ENCODE measurements at regions not wholly inside any gene's neighbourhood (a gene's known extent, or its start where the extent isn't known, plus 50 kb on each side); places are given as distances from the start of the nearest gene placed in this dataset.

DNA sequence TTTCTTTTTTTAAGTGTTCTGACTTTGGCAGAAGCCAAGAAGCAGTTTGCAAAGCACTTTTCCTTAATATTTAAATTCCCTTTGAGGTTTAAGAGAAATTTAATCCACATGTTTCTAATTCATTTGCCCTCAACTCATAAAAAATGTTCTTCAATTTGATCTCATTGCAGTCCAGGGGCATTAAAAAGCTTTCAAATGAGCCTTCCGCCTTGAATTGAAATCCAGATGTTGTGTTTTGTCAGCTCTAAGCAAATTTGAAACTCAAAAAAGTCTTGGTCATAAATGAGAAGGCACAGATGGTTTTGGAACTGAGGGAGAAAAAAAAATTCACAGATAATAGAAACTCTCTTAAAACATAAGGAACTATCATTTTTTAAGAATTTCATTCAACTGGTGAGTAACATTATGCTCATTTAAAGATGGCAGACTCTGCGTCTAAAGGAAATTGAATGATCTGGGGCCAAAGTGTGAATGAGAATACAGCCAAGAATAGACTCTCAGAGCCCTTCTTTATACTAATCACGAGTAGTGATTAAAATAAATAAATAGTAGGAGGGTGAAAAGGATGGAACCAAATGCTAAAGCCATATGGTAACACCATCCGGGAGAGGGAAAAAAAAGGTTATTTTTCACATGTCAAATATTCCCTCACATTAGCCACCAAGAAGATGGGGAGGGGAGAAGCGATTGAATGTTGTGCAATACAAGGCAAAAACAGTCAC is 1304.7 kb downstream of the CDH8 start:
- H4K20me1 ChIP-seq (ENCODE audit: low read depth, low read length) = no peaks in the 10 kb centered on the region
- H3F3A ChIP-seq (ENCODE audit: insufficient read depth) = no peaks in the 10 kb centered on the region
- no peak overlapping the region for H3K9ac ChIP-seq (ENCODE audit: low read length)
- H3K36me3 ChIP-seq (ENCODE audit: low read length) = no peaks in the 10 kb centered on the region
- no peak overlapping the region for H3K27ac ChIP-seq (ENCODE audit: low read depth, low read length)
- 0 out of 2 replicates have a peak, but pooled peaks cover 7% of the 10 kb centered on the region for H3K9me2 ChIP-seq (replicated peaks; ENCODE audit: insufficient read depth, low read length)
- no peak overlapping the region for H2AFZ ChIP-seq (ENCODE audit: low read depth, low read length, severe bottlenecking)
- no peak overlapping the region for H3K4me2 ChIP-seq (ENCODE audit: low read depth, low read length, poor library complexity, severe bottlenecking)
- no peaks in the 10 kb centered on the region for H3K27me3 ChIP-seq (ENCODE audit: low read length)
- no peak for TF ChIP-seq EZH2phosphoT487 (conservative IDR thresholded peaks at IDR 0.05; ENCODE audit: low read length)
- TF ChIP-seq, protein P1, sequence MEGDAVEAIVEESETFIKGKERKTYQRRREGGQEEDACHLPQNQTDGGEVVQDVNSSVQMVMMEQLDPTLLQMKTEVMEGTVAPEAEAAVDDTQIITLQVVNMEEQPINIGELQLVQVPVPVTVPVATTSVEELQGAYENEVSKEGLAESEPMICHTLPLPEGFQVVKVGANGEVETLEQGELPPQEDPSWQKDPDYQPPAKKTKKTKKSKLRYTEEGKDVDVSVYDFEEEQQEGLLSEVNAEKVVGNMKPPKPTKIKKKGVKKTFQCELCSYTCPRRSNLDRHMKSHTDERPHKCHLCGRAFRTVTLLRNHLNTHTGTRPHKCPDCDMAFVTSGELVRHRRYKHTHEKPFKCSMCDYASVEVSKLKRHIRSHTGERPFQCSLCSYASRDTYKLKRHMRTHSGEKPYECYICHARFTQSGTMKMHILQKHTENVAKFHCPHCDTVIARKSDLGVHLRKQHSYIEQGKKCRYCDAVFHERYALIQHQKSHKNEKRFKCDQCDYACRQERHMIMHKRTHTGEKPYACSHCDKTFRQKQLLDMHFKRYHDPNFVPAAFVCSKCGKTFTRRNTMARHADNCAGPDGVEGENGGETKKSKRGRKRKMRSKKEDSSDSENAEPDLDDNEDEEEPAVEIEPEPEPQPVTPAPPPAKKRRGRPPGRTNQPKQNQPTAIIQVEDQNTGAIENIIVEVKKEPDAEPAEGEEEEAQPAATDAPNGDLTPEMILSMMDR (IDR thresholded peaks at IDR 0.05; ENCODE audit: insufficient read depth, low read length, poor library complexity, severe bottlenecking) = no peak
- H3K9me3 ChIP-seq (ENCODE audit: insufficient read depth, low read length) = no peaks in the 10 kb centered on the region
- no peaks in the 10 kb centered on the region for H3K79me2 ChIP-seq (ENCODE audit: insufficient read depth, low read length)
- no peak overlapping the region for H3K4me3 ChIP-seq (ENCODE audit: insufficient read depth, low read length, poor library complexity, severe bottlenecking)

DNA sequence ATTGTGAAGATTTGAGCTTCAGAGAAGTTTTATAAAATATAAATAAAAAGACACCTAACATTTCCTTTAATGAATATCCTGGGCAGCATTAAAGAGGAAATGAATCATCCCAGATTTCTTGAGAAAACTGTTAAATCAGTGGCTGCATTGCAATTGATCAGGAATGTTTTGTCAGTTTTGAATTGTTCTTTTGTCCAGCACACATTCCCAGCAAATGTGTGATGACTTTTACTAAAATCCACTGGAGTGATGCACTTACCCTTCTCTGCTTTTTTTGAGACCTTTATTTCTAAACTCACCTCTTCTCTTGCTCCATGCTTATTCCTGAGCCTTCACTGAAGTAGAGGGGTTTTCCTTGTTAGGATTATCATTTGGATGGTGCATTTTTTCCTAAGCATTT is 1307.2 kb downstream of the CDH8 start:
- TF ChIP-seq, protein P1 (IDR thresholded peaks at IDR 0.05; ENCODE audit: insufficient read depth, low read length, poor library complexity, severe bottlenecking) = no peak
- TF ChIP-seq EZH2phosphoT487 (conservative IDR thresholded peaks at IDR 0.05; ENCODE audit: low read length) = no peak
- no peak overlapping the region for H2AFZ ChIP-seq (ENCODE audit: low read depth, low read length, severe bottlenecking)
- H3F3A ChIP-seq (ENCODE audit: insufficient read depth) = no peaks in the 10 kb centered on the region
- no peak overlapping the region for H3K27ac ChIP-seq (ENCODE audit: low read depth, low read length)
- H3K9me2 ChIP-seq (replicated peaks; ENCODE audit: insufficient read depth, low read length) = 0 out of 2 replicates have a peak, but pooled peaks cover 7% of the 10 kb centered on the region
- no peaks in the 10 kb centered on the region for H3K9me3 ChIP-seq (ENCODE audit: insufficient read depth, low read length)
- no peak overlapping the region for H3K4me2 ChIP-seq (ENCODE audit: low read depth, low read length, poor library complexity, severe bottlenecking)
- H3K36me3 ChIP-seq (ENCODE audit: low read length) = no peaks in the 10 kb centered on the region
- no peak overlapping the region for H3K4me3 ChIP-seq (ENCODE audit: insufficient read depth, low read length, poor library complexity, severe bottlenecking)
- no peak overlapping the region for H3K9ac ChIP-seq (ENCODE audit: low read length)
- no peaks in the 10 kb centered on the region for H3K79me2 ChIP-seq (ENCODE audit: insufficient read depth, low read length)
- H3K27me3 ChIP-seq (ENCODE audit: low read length) = no peaks in the 10 kb centered on the region
- H4K20me1 ChIP-seq (ENCODE audit: low read depth, low read length) = no peaks in the 10 kb centered on the region

DNA sequence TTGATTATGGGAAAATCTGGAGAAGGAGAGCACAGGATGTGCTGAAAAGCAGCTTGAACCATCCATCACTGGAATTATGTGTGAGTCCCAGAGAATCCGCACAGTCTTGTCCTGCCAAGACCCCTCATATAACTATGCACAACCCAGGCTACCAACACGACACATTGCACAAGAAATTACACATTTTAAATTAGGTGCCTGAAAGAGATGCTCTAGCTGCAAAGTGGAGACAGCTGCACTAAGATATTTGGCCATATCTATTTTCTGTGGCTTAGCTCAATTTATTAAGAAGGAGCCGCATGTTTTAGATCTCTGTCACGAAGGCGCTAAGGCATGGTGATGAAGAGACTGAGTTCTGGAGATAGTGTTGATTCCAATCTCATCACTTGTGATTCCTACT is 1308.4 kb downstream of the CDH8 start:
- Histone ChIP-seq H3K4me2 (ENCODE audit: low read depth, low read length, poor library complexity, severe bottlenecking) (no peak overlapping the region), H3F3A (ENCODE audit: insufficient read depth) (no peaks in the 10 kb centered on the region), H3K27ac (ENCODE audit: low read depth, low read length) (no peak overlapping the region), H4K20me1 (ENCODE audit: low read depth, low read length) (no peaks in the 10 kb centered on the region), H2AFZ (ENCODE audit: low read depth, low read length, severe bottlenecking) (no peak overlapping the region), H3K4me3 (ENCODE audit: insufficient read depth, low read length, poor library complexity, severe bottlenecking) (no peak overlapping the region), H3K9me3 (ENCODE audit: insufficient read depth, low read length) (no peaks in the 10 kb centered on the region), H3K9ac (ENCODE audit: low read length) (no peak overlapping the region), H3K9me2 (replicated peaks; ENCODE audit: insufficient read depth, low read length) (0 out of 2 replicates have a peak, but pooled peaks cover 7% of the 10 kb centered on the region), H3K36me3 (ENCODE audit: low read length) (no peaks in the 10 kb centered on the region), H3K79me2 (ENCODE audit: insufficient read depth, low read length) (no peaks in the 10 kb centered on the region), H3K27me3 (ENCODE audit: low read length) (no peaks in the 10 kb centered on the region)
- no peak for TF ChIP-seq EZH2phosphoT487 (conservative IDR thresholded peaks at IDR 0.05; ENCODE audit: low read length)
- TF ChIP-seq, protein P1 (IDR thresholded peaks at IDR 0.05; ENCODE audit: insufficient read depth, low read length, poor library complexity, severe bottlenecking) = no peak

Measured in SU-DHL-6 (cell line).